GOT3 (cell line): ENCODE measurements at regions not wholly inside any gene's neighbourhood (a gene's known extent, or its start where the extent isn't known, plus 50 kb on each side); places are given as distances from the start of the nearest gene placed in this dataset.

Source experiments
- DNase-seq: peaks from one replicate; lab custom pipeline; 2025; ENCODE audit warnings: mixed read lengths; lab: John Stamatoyannopoulos, UW

GRCh38 chr18:34640276-34640675 lies 69.8 kb upstream of the DTNA start:
- no peak for DNase-seq

- DNase-seq, result no peak
Measured at GRCh38 chr18:34643989-34644388, 66.1 kb upstream of the DTNA start.

- DNase-seq, result no peak
Measured at GRCh38 chr18:34647251-34647650, 62.8 kb upstream of the DTNA start.

- DNase-seq, result no peak
Measured at GRCh38 chr18:34648269-34648985, 61.7 kb upstream of the DTNA start.

- no peak for DNase-seq
Measured at GRCh38 chr18:34649080-34649479, 61.0 kb upstream of the DTNA start.

- DNase-seq, result no peak
Measured at GRCh38 chr18:34650121-34650545, 60.0 kb upstream of the DTNA start.

- no peak for DNase-seq
Measured at GRCh38 chr18:34651586-34652369, 58.3 kb upstream of the DTNA start.

GRCh38 chr18:34655131-34655530 lies 55.0 kb upstream of the DTNA start:
- DNase-seq, result no peak

GRCh38 chr18:34657860-34658500 lies 52.1 kb upstream of the DTNA start:
- DNase-seq, result no peak

GRCh38 chr18:34659579-34660517 lies 50.2 kb upstream of the DTNA start:
- DNase-seq, result peak; percentile 10
